A549 (cell line): ENCODE measurements at regions not wholly inside any gene's neighbourhood (a gene's known extent, or its start where the extent isn't known, plus 50 kb on each side); places are given as distances from the start of the nearest gene placed in this dataset.

ENCODE experiments used
- ATAC-seq, 2 experiments: fragments of 200-7000 bp in 1 of 2; fragments of >200 bp in 1 of 2; cut with Nextera tagmentation in 1 of 2; cut with Tn5 transposase in 1 of 2; 3 replicates each; pipeline versions ENCODE4 v1.8.0 to v1.9.1; 2018 to 2020; ENCODE audit warnings: mild to moderate bottlenecking in 1 of 2, moderate library complexity in 1 of 2
- CTCF ChIA-PET: fragments of 300-600 bp; sonication (Branson Sonifier 250); formaldehyde crosslinking; extraction: SDS; loops from one replicate; lab custom pipeline; 2021; ENCODE audit warnings: antibody characterized with exemption, inconsistent platforms; lab: Yijun Ruan, JAX
- POLR2A ChIA-PET: fragments of 350-600 bp; formaldehyde crosslinking; extraction: SDS; loops from one replicate; lab custom pipeline; 2021; ENCODE audit warnings: antibody characterized with exemption, inconsistent platforms; lab: Yijun Ruan, JAX
- DNase-seq, 2 experiments: peaks; one replicate each; pipeline versions ENCODE4 v3.0.0 to v3.0.0-alpha.2; 2011 to 2016; ENCODE audit warnings: low read depth in 1 of 2, low spot score in 1 of 2
- FAIRE-seq: peaks from 2 replicates; lab custom pipeline; 2011; peaks lifted over from hg19 to GRCh38; lab: Jason Lieb, UNC
- H3K27ac ChIP-seq, 2 experiments: fragments of >200 bp; sonication (Bioruptor Twin); formaldehyde crosslinking; 3 replicates each; pipeline ENCODE4 v1.5.1; 2016 to 2017
- H3K4me1 ChIP-seq: fragments of >200 bp; sonication (Bioruptor Twin); formaldehyde crosslinking; 3 replicates; pipeline ENCODE4 v1.6.1; 2016
- H3K4me2 ChIP-seq: fragments of >200 bp; sonication (Bioruptor Twin); formaldehyde crosslinking; 3 replicates; pipeline ENCODE4 v1.6.1; 2016
- H3K4me3 ChIP-seq: fragments of >200 bp; sonication (Bioruptor Twin); formaldehyde crosslinking; 3 replicates; pipeline ENCODE4 v1.5.1; 2016
- H3K9me3 ChIP-seq: fragments of >200 bp; sonication (Bioruptor Twin); formaldehyde crosslinking; 3 replicates; pipeline ENCODE4 v1.6.1; 2016
- ATOH8 ChIP-seq: fragments of 250-450 bp; sonication (Bioruptor Pico); IDR thresholded peaks from 2 replicates; pipeline ENCODE4 v1.5.0; 2020; ENCODE audit warnings: low read depth, mild to moderate bottlenecking, moderate library complexity
- CBX2 ChIP-seq: fragments of 200-600 bp; sonication (generic); IDR thresholded peaks from 2 replicates; pipeline ENCODE4 v1.6.1; 2016; ENCODE audit warnings: low read depth, mild to moderate bottlenecking, borderline replicate concordance
- CHD4 ChIP-seq: fragments of 200-600 bp; sonication (generic); IDR thresholded peaks from 2 replicates; pipeline ENCODE4 v1.6.1; 2016; ENCODE audit warnings: antibody characterized with exemption, mild to moderate bottlenecking, borderline replicate concordance
- FOSL2 ChIP-seq, 2 experiments: fragments of 450-650 bp in 1 of 2; fragments of >200 bp in 1 of 2; sonication (Bioruptor Twin) in 1 of 2; formaldehyde crosslinking; IDR thresholded peaks; 2 replicates each; pipeline versions ENCODE4 v1.5.0 to v1.6.1; 2016 to 2020; ENCODE audit warnings: mild to moderate bottlenecking in 1 of 2, moderate library complexity in 1 of 2
- JUNB ChIP-seq: fragments of >200 bp; sonication (Bioruptor Twin); formaldehyde crosslinking; IDR thresholded peaks from 2 replicates; pipeline ENCODE4 v1.6.1; 2016
- KDM5A ChIP-seq: fragments of 200-600 bp; sonication (generic); IDR thresholded peaks from 2 replicates; pipeline ENCODE4 v1.6.1; 2016; ENCODE audit warnings: antibody characterized with exemption, mild to moderate bottlenecking
- MAFK ChIP-seq: fragments of 450-650 bp; IDR thresholded peaks from 2 replicates; pipeline ENCODE4 v1.6.1; 2014; ENCODE audit not compliant: partially characterized antibody
- NPAS2 ChIP-seq: fragments of 250-450 bp; sonication (Bioruptor Pico); IDR thresholded peaks from 2 replicates; pipeline ENCODE4 v1.8.0; 2022; ENCODE audit warnings: mild to moderate bottlenecking, moderate library complexity, borderline replicate concordance
- NR3C1 ChIP-seq: fragments of >200 bp; sonication (Bioruptor Twin); formaldehyde crosslinking; IDR thresholded peaks from 3 replicates; pipeline ENCODE4 v1.6.1; 2017
- POLR2A ChIP-seq: IDR thresholded peaks from 2 replicates; pipeline ENCODE4 v1.6.1; 2012; ENCODE audit warnings: mild to moderate bottlenecking, low read length
- POLR2AphosphoS2 ChIP-seq: conservative IDR thresholded peaks from 2 replicates; pipeline ENCODE4 v1.6.1; 2012; ENCODE audit warnings: low read length, improper control_type of control experiment, inconsistent platforms
- RAD21 ChIP-seq, 2 experiments: fragments of >200 bp in 1 of 2; sonication (Bioruptor Twin) in 1 of 2; formaldehyde crosslinking in 1 of 2; IDR thresholded peaks in 1 of 2; conservative IDR thresholded peaks in 1 of 2; 2 replicates in 1 of 2; 3 replicates in 1 of 2; pipeline ENCODE4 v1.6.1; 2012 to 2018; ENCODE audit warnings: inconsistent platforms in 1 of 2
- RARB ChIP-seq: fragments of 250-450 bp; sonication (Bioruptor Pico); IDR thresholded peaks from 2 replicates; pipeline ENCODE4 v1.8.0; 2021; ENCODE audit warnings: mild to moderate bottlenecking, moderate library complexity
- REST ChIP-seq: fragments of 200-600 bp; sonication (generic); IDR thresholded peaks from 2 replicates; pipeline ENCODE4 v1.6.1; 2016; ENCODE audit warnings: antibody characterized with exemption, mild to moderate bottlenecking, moderate library complexity
- RFX5 ChIP-seq: fragments of 450-650 bp; IDR thresholded peaks from 2 replicates; pipeline ENCODE4 v1.7.1; 2014; ENCODE audit warnings: antibody characterized with exemption, mild to moderate bottlenecking, moderate library complexity
- SMC3 ChIP-seq: fragments of >200 bp; sonication (Bioruptor Twin); formaldehyde crosslinking; IDR thresholded peaks from 3 replicates; pipeline ENCODE4 v1.6.1; 2018; ENCODE audit warnings: inconsistent platforms
- ZNF302 ChIP-seq: fragments of 250-450 bp; sonication (Bioruptor Pico); IDR thresholded peaks from 2 replicates; pipeline ENCODE4 v1.9.0; 2021; ENCODE audit warnings: inconsistent platforms, mild to moderate bottlenecking, moderate library complexity
- WGBS: methylation state at CpG from one replicate; pipeline ENCODE4 v1.1.6; 2017; ENCODE audit errors: missing lambda C conversion rate; 5-methylcytosine and 5-hydroxymethylcytosine counted together
- TF ChIP-seq, protein P1 (sequence below): fragments of 250-450 bp; sonication (Bioruptor Pico); IDR thresholded peaks from 2 replicates; pipeline ENCODE4 v1.5.0; 2021; ENCODE audit warnings: mild to moderate bottlenecking, moderate library complexity, borderline replicate concordance

- TF ChIP-seq REST (no peak), POLR2A (no peak), RAD21 (conservative IDR thresholded peaks at IDR 0.05 in 1 of 2, IDR thresholded peaks at IDR 0.05 in 1 of 2) (no peak), ATOH8 (CRISPR knock-in tag) (no peak), JUNB (no peak), RARB (CRISPR knock-in tag) (no peak)
- TF ChIP-seq, protein P1, sequence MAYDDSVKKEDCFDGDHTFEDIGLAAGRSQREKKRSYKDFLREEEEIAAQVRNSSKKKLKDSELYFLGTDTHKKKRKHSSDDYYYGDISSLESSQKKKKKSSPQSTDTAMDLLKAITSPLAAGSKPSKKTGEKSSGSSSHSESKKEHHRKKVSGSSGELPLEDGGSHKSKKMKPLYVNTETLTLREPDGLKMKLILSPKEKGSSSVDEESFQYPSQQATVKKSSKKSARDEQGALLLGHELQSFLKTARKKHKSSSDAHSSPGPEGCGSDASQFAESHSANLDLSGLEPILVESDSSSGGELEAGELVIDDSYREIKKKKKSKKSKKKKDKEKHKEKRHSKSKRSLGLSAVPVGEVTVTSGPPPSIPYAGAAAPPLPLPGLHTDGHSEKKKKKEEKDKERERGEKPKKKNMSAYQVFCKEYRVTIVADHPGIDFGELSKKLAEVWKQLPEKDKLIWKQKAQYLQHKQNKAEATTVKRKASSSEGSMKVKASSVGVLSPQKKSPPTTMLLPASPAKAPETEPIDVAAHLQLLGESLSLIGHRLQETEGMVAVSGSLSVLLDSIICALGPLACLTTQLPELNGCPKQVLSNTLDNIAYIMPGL (CRISPR knock-in tag): no peak
Measured at GRCh38 chr2:196249860-196250259, 78.5 kb upstream of the STK17B start (continued).

DNA sequence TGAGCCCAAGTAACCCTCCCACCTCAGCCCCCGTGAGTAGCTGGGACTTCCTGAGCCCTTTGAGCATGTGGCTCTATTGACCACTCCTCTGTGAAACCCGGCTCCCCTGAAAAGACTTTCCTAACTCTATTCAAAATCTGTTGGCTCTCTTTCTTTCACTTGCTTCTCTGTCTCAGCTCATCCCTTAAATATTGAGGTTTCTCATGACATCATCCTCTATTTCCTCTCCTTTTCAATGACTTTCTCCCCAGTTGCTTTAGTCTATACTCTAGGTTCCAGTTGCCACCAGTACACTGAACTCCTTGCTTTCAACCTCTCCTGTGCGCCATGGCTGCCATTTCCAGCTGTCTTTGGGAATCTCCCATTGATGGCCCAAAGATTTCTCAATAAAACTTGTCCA, 79.8 kb upstream of the STK17B start:
- CTCF ChIA-PET: interaction anchor here (1.2 kb wide), 1 partner anchor 173 kb away, joined by 4 read pairs; no protein-coding TSS in a partner anchor
- ATAC-seq (no peak), DNase-seq (no peak), FAIRE-seq (no peak)
- H3K9me3 ChIP-seq: no peaks in the 10 kb centered on the region
- no peak for TF ChIP-seq FOSL2 (IDR thresholded peaks at IDR 0.05)
- TF ChIP-seq FOSL2 (CRISPR knock-in tag; IDR thresholded peaks at IDR 0.05): no peak
- no peak for TF ChIP-seq CHD4
- TF ChIP-seq NPAS2 (CRISPR knock-in tag): no peak
- no peak for TF ChIP-seq KDM5A
- no peak for TF ChIP-seq RFX5
- TF ChIP-seq CBX2: no peak
- WGBS: 84% methylated on average over 3 of the region's 3 CpGs
- no peak overlapping the region for H3K4me2 ChIP-seq
- H3K27ac ChIP-seq: no peak overlapping the region
- POLR2A ChIA-PET: no interaction called here
- H3K4me3 ChIP-seq: no peak overlapping the region
- H3K4me1 ChIP-seq: peaks cover 10% of the 10 kb centered on the region; the same call in 1 of the 3 replicates

DNA sequence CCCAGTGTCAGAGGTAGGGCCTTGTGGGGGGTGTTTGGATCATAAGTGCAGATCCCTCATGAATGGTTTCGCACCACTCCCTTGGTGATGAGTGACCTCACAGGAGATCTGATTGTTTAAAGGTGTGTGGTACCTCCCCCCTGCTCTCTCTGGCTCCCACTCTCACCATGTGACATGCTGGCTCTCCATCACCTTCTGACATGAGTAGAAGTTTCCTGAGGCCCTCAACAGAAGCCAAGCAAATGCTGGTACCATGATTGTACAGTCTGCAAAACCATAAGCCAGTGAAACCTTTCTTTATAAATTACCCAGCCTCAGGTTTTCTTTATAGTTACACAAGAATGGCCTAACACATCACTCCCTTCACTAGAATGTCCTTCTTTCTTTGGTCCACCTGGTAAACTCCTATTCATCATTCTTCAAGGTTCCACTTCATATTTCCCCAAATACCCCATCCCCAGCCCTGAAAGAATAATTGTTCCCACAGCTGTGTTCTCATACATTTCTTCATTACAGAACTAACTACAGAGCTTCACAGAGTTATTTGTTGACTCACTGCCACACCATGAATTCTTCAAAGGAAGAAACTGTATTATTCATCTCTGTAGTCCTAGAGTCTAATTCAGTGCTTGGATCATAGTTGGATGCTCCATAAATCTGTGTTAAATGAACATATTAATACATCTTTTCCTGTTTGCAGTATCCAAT, 81.2 kb upstream of the STK17B start:
- 92% methylated on average over 1 of the region's 1 CpG for WGBS
- FAIRE-seq: no peak

More for the DNA sequence above, 81.2 kb upstream of the STK17B start:
- Histone ChIP-seq H3K4me3 (no peak overlapping the region), H3K9me3 (no peaks in the 10 kb centered on the region), H3K4me1 (peaks cover 7% of the 10 kb centered on the region; the same call in 1 of the 3 replicates), H3K27ac (no peak overlapping the region), H3K4me2 (no peak overlapping the region)
- POLR2A ChIA-PET: no interaction called here
- DNase-seq (no peak), ATAC-seq (no peak)
- no peak for TF ChIP-seq POLR2AphosphoS2
- TF ChIP-seq MAFK: no peak
- no peak for TF ChIP-seq NR3C1
- TF ChIP-seq SMC3: no peak
- no peak for TF ChIP-seq ZNF302 (CRISPR knock-in tag)
- no peak for TF ChIP-seq ATOH8 (CRISPR knock-in tag)
- CTCF ChIA-PET: no interaction called here
